Activated B cell treated with CpG ODN at 0.5 μM for 24 hours (primary cell): ENCODE measurements at regions not wholly inside any gene's neighbourhood (a gene's known extent, or its start where the extent isn't known, plus 50 kb on each side); places are given as distances from the start of the nearest gene placed in this dataset.

Experiments
- ATAC-seq: fragments of 200-7000 bp; cut with Tn5 transposase; one replicate; pipeline ENCODE4 v1.10.0; 2021; ENCODE audit warnings: low read depth, mild to moderate bottlenecking, moderate library complexity
- CTCF ChIA-PET: fragments of 350-600 bp; sonication (Branson Sonifier 250); formaldehyde crosslinking; loops from one replicate; lab custom pipeline; 2021; ENCODE audit warnings: antibody characterized with exemption; lab: Charles Lee
- POLR2A ChIA-PET: fragments of 350-600 bp; sonication (Branson Sonifier 250); formaldehyde crosslinking; loops from one replicate; lab custom pipeline; 2021; ENCODE audit warnings: antibody characterized with exemption; lab: Charles Lee
- DNase-seq: peaks from one replicate; pipeline ENCODE4 v3.0.0; 2022
- H3K27ac Mint-ChIP-seq: one replicate; pipeline ENCODE4 v1.8.0; 2020; ENCODE audit warnings: mixed read lengths
- H3K27me3 Mint-ChIP-seq: one replicate; pipeline ENCODE4 v1.8.0; 2021; ENCODE audit warnings: mixed read lengths
- H3K36me3 Mint-ChIP-seq: one replicate; pipeline ENCODE4 v1.8.0; 2021; ENCODE audit warnings: low read depth, mixed read lengths
- H3K4me1 Mint-ChIP-seq: one replicate; pipeline ENCODE4 v1.8.0; 2021; ENCODE audit warnings: mixed read lengths
- H3K4me3 Mint-ChIP-seq: one replicate; pipeline ENCODE4 v1.8.0; 2020; ENCODE audit warnings: mild to moderate bottlenecking, mixed read lengths
- H3K9me3 Mint-ChIP-seq: one replicate; pipeline ENCODE4 v1.8.0; 2020; ENCODE audit warnings: mixed read lengths
- CTCF ChIP-seq: fragments of 200-600 bp; IDR thresholded peaks from one replicate; pipeline ENCODE4 v1.8.0; 2022; ENCODE audit warnings: antibody characterized with exemption, mild to moderate bottlenecking
- intact Hi-C: fragments of 100-400 bp; cut with micrococcal nuclease; formaldehyde crosslinking; loops from one replicate; pipeline ENCODE4 v1.15.1; 2024

DNA sequence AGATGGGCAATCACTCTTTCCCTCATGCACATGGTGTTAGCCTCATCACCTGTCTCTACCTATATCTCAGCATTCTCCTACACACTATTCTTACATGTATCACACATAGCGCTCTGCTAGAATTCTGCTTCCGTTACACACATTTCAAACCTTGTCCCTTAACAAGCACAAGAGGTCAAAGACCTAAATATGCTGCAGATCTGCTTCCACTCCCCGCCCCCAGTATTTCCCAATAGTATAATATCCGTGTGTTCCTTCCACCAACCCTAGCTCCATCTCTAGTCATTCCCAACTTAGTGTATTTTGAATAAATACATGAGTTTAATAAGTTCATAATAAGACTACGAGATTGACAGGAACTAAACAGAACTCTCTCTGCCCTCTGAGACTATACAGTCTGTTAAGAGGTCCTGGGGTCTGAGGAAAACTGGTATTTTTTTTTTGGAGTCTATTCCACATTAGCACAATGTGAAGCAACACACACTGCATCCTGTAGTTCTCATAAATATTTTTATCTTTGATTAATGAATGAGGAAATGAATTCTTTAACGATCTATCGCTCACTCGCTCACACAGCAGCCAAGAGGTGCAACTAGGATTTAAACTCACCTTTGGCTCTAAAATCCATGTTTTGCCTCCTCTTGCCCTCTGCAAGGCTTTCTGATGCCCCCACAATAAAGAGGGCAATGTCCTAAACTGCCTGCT is 491.6 kb downstream of the QKI start:
- H3K4me1 Mint-ChIP-seq, result no peaks in the 10 kb centered on the region
- H3K36me3 Mint-ChIP-seq, result no peaks in the 10 kb centered on the region
- no peaks in the 10 kb centered on the region for H3K9me3 Mint-ChIP-seq
- peaks cover 7% of the 10 kb centered on the region for H3K27me3 Mint-ChIP-seq
- ChIA-PET POLR2A (no interaction called here), CTCF (no interaction called here)
- no peak overlapping the region for H3K27ac Mint-ChIP-seq
- ATAC-seq (no peak), DNase-seq (no peak)
- TF ChIP-seq CTCF, result no peak
- intact Hi-C loops, result no loop called here
- H3K4me3 Mint-ChIP-seq, result no peak overlapping the region

DNA sequence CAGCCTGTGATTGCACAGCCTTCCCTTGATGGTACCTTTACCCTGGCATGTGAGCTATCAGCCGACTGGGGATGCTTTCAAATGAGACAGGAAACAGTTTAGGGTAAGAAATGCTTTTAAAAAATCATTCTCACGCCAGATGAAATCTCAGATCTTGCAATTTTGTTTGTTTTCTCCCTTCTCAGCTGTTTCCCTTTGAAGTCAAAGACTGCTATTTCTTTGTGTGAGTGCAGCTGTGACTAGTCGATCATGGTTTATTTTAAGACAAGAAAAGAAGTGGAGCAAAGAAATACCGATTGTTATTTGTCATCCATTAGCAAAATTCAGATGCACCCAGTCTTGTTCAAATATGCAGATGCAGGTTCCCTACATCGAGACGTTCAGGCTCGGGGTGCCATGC is 489.7 kb downstream of the QKI start:
- no peaks in the 10 kb centered on the region for H3K4me1 Mint-ChIP-seq
- H3K27me3 Mint-ChIP-seq, result peaks cover 5% of the 10 kb centered on the region

DNA sequence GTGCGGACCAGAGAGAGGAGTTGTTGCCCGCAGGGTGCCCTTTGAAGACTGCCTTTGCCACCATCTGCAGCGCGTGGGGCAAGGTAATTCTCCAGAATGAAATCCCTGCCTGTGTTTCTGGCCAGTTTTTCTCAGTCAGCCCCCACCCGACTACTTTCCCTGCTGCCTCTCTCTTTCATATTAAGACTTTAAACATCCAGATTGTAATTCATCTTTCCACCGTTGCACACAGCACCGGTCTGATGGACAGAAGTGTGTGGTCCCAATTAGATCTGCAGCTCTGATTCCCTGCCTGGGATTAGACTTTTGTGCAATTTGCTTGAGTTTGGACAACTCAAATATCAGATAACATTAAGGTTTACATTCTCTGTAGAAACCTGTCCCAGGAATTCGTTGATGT is 489.0 kb downstream of the QKI start:
- ATAC-seq (no peak), DNase-seq (no peak)
- H3K36me3 Mint-ChIP-seq, result no peaks in the 10 kb centered on the region
- CTCF ChIA-PET, result no interaction called here
- no peaks in the 10 kb centered on the region for H3K9me3 Mint-ChIP-seq
- POLR2A ChIA-PET, result no interaction called here
- peaks cover 5% of the 10 kb centered on the region for H3K27me3 Mint-ChIP-seq
- H3K4me3 Mint-ChIP-seq, result no peak overlapping the region
- TF ChIP-seq CTCF, result no peak
- no peaks in the 10 kb centered on the region for H3K4me1 Mint-ChIP-seq
- H3K27ac Mint-ChIP-seq, result no peak overlapping the region
- intact Hi-C loops, result no loop called here

More for the DNA sequence above, 489.7 kb downstream of the QKI start:
- TF ChIP-seq CTCF, result no peak
- CTCF ChIA-PET, result no interaction called here
- H3K27ac Mint-ChIP-seq, result no peak overlapping the region
- intact Hi-C loops, result no loop called here
- DNase-seq, result no peak
- POLR2A ChIA-PET, result no interaction called here
- no peak overlapping the region for H3K4me3 Mint-ChIP-seq
- ATAC-seq, result no peak
- no peaks in the 10 kb centered on the region for H3K9me3 Mint-ChIP-seq
- no peaks in the 10 kb centered on the region for H3K36me3 Mint-ChIP-seq

DNA sequence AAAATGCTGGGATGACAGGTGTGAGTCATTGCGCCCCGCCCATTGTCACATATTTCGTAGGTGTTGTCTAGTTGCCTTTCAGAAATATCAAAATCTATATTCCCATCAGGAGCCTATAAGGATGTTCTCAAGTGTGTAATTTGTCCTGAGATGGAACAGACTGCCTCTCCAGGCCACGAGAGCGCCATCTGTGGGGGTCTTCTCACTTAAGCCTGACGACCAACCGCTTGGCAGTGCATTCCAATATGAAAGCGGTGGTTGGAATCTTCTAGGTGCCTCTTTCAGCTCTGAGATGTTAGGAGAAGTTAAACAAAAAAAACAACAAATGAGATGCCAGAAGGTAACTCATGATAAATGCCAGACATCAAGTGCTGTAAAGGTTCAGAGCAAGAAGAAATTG is 488.5 kb downstream of the QKI start:
- ATAC-seq (no peak), DNase-seq (no peak)
- Mint-ChIP-seq H3K27ac (no peak overlapping the region), H3K36me3 (no peaks in the 10 kb centered on the region), H3K9me3 (no peaks in the 10 kb centered on the region), H3K27me3 (peaks cover 3% of the 10 kb centered on the region), H3K4me3 (no peak overlapping the region), H3K4me1 (no peaks in the 10 kb centered on the region)
- intact Hi-C loops, result no loop called here
- ChIA-PET POLR2A (no interaction called here), CTCF (no interaction called here)
- TF ChIP-seq CTCF, result no peak

GRCh38 chr6:163901681-163902080 is 487.2 kb downstream of the QKI start:
- ChIA-PET POLR2A (no interaction called here), CTCF (no interaction called here)
- Mint-ChIP-seq H3K9me3 (no peaks in the 10 kb centered on the region), H3K27me3 (no peaks in the 10 kb centered on the region), H3K27ac (no peak overlapping the region), H3K4me1 (no peaks in the 10 kb centered on the region), H3K36me3 (no peaks in the 10 kb centered on the region), H3K4me3 (no peak overlapping the region)
- DNase-seq (no peak), ATAC-seq (no peak)
- intact Hi-C loops, result no loop called here
- TF ChIP-seq CTCF, result no peak
